Keratinocyte (primary cell): ENCODE measurements at regions not wholly inside any gene's neighbourhood (a gene's known extent, or its start where the extent isn't known, plus 50 kb on each side); places are given as distances from the start of the nearest gene placed in this dataset.

Experiments used
- EZH2 ChIP-seq: IDR thresholded peaks from one replicate; pipeline ENCODE4 v1.6.1; 2012; ENCODE audit warnings: inconsistent platforms, mild to moderate bottlenecking, low read length, moderate library complexity
- TF ChIP-seq, protein P1 (sequence below), 3 experiments: IDR thresholded peaks in 1 of 3; conservative IDR thresholded peaks in 1 of 3; optimal IDR thresholded peaks in 1 of 3; 2 replicates in 2 of 3; 3 replicates in 1 of 3; pipeline versions ENCODE3 to v1.5.1; 2011; ENCODE audit warnings: low read length in 3 of 3, mild to moderate bottlenecking in 3 of 3, moderate library complexity in 2 of 3, control low read depth in 1 of 3, inconsistent platforms in 1 of 3; ENCODE audit not compliant: insufficient read depth in 2 of 3; ENCODE audit errors: extremely low read depth in 1 of 3

GRCh38 chr11:80390505-80390904 lies 949.7 kb upstream of the TENM4 start:
- TF ChIP-seq, protein P1, sequence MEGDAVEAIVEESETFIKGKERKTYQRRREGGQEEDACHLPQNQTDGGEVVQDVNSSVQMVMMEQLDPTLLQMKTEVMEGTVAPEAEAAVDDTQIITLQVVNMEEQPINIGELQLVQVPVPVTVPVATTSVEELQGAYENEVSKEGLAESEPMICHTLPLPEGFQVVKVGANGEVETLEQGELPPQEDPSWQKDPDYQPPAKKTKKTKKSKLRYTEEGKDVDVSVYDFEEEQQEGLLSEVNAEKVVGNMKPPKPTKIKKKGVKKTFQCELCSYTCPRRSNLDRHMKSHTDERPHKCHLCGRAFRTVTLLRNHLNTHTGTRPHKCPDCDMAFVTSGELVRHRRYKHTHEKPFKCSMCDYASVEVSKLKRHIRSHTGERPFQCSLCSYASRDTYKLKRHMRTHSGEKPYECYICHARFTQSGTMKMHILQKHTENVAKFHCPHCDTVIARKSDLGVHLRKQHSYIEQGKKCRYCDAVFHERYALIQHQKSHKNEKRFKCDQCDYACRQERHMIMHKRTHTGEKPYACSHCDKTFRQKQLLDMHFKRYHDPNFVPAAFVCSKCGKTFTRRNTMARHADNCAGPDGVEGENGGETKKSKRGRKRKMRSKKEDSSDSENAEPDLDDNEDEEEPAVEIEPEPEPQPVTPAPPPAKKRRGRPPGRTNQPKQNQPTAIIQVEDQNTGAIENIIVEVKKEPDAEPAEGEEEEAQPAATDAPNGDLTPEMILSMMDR (optimal IDR thresholded peaks at IDR 0.05 in 1 of 3, IDR thresholded peaks at IDR 0.05 in 1 of 3, conservative IDR thresholded peaks at IDR 0.05 in 1 of 3; ENCODE audit: extremely low read depth in 1 of 3, insufficient read depth in 2 of 3, low read length in 3 of 3), result no peak
- TF ChIP-seq EZH2, result no peak
